GM18909 (cell line): ENCODE measurements at regions not wholly inside any gene's neighbourhood (a gene's known extent, or its start where the extent isn't known, plus 50 kb on each side); places are given as distances from the start of the nearest gene placed in this dataset.
"Not testable (repeated sequence)": the region's sequence is repeated elsewhere in the genome, so short reads cannot be mapped to it uniquely, and the experiment has no call there.

ENCODE experiments used
- ATAC-seq: cut with Tn5 transposase; IDR thresholded peaks from one replicate; pipeline ENCODE4 v1.9.1; 2021; ENCODE audit warnings: mild to moderate bottlenecking; ENCODE audit not compliant: unreplicated experiment, poor library complexity

DNA sequence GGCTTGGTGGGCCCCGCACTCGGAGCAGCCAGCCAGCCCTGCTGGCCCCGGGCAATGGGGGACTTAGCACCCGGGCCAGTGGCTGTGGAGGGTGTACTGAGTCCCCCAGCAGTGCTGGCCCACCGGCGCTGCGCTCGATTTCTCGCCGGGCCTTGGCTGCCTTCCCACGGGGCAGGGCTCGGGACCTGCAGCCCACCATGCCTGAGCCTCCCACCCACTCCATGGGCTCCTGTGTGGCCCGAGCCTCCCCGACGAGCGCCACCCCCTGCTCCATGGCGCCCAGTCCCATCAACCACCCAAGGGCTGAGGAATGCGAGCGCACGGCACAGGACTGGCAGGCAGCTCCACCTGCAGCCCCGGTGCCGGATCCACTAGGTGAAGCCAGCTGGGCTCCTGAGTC lies 202.2 kb downstream of the ZC3H11B start:
- ATAC-seq: not testable (repeated sequence)

DNA sequence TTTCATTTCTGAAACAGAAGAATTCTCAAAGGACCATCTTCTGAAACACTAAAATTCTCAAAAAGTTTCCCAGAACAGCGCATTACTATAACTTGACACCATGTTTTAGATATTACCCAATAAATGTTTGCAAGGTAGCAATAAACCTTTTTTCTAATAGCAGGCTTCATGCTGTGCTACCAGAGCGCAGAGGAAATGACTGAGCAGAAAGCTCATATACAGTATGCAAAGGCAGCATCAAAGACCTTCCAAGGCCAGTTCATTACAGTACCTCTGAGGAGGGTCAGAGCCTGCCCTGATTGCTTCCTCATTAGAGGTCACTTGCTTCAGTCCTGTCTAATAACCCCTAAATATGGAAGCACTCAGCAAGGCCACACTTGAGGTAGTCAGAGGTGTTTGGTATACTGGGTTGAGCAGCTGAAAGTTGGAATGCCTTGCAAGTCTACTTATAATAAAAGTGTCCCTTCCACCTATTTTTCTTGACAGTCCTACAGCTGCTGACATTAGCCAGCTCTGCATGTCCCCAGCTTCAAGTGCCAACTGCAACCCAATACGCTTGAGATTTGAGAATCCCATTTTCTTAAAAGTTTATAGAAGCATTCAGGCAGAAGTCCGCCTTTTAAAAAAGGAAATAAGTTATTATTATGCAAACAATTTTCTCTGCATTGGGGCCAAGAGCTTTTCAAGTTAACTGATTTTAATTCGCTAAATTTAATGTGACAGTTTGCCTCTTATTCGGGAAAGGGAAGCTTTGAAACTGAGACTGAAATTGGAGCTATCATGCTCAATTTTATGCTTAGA lies 207.2 kb downstream of the ZC3H11B start:
- ATAC-seq: no peak

DNA sequence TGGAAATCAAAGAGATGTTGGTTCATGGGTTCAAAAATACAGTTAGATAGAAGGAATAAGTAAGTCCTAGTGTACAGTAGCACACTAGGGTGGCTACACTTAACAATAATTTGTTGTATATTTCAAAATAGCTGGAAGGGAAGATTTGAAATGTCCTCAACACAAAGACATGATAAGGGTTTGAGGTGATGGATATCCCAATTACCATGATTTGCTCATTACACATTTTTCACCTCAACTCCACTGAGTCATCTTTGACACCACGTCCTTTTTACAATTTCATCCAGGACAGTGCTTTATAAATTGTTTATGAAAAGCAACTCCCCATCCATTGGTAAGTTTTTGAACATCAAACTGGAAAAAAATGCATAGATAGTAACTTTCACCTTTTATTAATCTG lies 208.3 kb downstream of the ZC3H11B start:
- no peak for ATAC-seq

DNA sequence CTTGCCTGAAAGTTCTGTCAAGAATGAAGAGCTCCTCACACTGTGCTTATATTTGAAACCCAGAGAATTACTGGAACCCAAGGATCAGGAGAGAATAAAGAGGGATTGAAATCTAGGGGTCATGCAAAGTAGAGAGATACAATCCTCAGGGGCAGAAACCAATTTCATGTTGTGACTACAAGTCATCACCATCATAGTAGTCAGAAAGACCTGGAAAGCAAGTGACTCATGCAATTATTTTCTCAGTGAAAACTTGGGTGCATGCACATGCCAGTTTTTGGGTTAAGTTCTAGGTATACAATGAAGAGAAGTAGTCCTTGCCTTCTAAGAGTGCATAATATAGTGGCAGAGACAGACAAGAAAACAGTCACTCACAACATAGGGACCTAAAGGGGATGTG lies 210.0 kb downstream of the ZC3H11B start:
- no peak for ATAC-seq

DNA sequence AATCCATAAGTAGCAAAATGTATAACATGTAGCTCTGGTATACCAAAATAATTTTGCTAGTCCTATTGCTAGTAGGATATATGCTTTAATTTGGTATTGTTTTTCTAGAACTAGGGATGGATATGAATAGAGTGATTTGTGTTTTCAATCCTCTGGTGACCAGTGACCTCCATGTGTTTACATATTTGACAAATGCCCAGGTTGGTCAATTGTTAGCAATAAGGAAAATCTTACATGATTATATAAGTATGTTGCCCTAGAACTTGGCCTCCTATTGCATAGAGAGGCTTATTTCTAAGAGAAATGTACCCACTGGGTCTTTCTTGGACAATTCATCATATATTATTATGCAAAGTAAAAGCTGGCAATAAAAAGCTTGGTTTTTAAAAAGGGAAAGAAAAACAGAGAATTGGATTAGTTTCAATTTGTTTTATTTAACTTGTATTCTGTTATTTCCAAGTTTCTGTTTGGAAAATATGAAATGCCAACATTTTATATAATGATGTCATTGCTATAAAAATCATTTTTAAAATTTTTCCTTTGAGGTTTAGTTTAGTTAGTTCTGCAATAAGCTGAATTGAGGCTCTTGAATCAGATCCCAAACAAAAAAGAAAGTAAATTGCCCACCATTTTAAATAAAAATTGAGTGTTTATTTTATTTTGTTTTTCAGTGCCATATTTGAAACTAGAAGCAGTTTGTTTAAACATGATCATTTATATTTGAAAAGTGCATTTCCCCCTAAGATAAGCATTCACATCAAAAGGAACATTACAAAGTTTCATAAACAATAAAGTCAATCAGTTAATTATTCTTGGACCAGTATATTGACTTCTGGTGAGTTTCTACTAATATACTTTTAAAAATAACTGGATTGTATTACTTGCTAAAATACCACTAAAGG lies 210.9 kb downstream of the ZC3H11B start:
- ATAC-seq: no peak

DNA sequence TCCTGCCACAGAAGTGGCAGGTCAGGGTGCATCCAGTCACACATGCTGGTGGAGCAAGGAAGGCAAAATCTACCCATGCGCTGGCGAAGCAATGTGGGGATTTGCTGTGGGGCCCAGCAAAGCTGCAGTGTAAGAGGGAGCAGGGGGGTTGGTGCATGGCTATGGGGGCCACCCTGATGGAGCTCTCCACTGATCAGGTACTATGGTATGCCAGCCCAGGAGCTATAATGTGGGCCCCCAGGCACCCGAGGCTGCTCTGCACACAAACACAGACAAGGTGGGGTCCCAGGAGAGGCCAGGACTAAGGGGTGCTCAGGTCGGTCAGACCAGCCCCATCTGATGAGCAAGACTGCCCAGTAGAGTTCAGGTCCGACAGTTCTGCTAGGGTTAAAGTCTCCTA lies 213.5 kb downstream of the ZC3H11B start:
- no peak for ATAC-seq

DNA sequence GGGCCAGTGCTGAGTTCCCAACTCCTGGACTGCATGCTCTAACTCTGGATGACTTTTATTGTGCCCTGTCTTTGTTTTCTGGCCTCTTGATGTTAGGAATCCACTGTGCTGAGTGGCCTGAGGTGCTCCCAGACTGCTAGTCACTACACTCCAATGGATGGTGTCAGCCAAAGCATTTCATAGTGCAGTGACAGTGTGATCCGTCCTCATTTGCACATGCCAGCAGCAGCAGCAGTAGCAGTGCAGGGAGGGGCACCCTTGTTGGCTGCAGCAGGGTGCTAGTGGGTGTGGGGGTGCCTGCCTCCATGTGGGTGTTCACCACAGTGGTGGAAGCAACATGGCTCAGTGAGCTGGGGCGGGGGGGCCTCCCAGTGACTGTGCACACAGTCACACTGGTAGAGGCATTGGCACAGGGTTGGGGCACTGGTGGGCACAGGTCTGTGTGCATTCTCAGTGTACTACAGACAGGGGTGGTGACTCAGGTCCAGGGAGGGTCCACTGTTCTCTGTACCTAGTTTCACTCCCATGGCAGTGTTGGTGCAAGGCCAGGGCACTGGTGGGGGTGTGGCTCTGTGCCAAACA lies 214.0 kb downstream of the ZC3H11B start:
- ATAC-seq: no peak

DNA sequence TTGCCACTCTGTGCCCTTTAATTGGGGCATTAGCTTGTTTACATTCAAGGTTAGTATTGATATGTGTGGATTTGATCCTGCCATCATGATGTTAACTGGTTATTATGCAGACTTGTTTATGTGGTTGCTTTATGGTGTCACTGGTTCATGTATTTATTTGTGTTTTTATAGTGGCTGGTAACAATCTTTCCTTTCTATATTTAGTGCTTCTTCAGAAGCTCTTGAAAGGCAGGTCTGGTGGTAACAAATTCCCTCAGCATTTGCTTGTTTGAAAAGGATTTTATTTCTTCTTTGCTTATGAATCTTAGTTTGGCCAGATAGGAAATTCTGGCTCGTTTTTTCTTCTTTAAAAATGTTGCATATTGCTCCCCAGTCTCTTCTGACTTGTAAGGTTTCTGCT lies 215.4 kb downstream of the ZC3H11B start:
- no peak for ATAC-seq

DNA sequence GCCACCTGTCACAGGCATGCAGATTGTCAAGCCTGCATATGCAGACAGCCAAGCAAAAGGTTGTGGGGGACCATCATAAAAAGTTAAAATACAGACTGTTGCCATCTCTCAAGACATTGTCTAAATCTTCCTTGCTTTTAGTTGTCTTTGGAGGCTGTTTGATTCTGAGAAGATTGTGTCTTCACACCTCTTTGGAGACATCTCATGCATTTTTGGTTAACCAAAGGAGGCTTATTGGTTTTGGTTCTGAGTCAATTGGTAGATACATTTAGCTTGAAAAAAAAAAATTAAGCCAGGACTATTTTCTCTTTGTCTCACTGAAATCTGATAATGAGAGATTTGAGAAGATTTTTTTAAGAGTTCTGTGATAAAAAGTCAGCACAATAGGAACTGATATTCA lies 217.6 kb downstream of the LYPLAL1 start:
- ATAC-seq: no peak

DNA sequence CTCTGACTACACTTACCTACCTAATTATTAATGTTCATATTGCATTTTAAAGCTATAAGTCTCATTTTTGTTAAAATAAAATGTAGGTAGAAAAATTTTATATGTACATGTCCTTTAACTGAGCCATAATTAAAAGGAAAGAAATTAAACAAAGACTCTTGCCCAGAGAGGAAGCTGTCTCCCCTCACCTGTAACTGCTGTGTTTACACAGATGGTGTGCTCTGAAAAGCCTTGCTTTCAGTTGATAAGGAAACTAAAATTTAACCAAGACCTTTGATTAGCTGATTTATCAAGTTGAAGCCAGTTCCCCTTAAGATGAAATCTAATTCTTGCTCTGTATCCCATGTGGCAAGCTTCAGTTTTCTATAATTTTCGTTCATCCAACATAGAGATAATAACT lies 213.5 kb downstream of the LYPLAL1 start:
- ATAC-seq: no peak

DNA sequence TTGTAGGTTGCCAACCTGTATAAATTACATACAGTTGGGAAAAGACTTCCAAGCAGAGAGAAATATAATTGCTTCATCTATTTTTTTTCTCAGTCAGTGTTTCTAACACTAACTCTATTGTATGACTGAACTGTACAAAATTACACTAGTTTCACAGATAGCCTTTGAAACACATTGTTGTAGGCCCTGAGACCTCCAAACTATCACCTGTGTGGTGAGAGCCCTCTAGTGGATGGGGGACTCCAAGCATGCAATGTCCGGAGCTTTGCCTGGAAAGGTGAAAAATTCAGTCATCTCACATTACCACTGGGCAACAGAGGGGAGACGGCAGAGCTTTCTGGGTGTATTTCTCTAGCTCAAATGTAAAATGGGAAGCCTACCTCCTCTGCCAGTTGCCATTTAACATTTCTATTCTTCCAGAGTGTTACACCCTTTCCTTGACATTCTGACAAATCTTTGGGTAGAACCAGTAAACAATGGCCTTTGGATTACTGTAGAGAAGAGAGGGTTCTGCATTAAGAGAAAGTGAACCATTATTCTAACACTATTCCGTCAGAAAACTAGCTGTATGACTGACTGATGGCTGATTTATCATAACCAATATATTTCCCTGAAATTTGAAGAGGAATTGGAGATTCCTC lies 212.2 kb downstream of the LYPLAL1 start:
- peak; percentile 89 for ATAC-seq

DNA sequence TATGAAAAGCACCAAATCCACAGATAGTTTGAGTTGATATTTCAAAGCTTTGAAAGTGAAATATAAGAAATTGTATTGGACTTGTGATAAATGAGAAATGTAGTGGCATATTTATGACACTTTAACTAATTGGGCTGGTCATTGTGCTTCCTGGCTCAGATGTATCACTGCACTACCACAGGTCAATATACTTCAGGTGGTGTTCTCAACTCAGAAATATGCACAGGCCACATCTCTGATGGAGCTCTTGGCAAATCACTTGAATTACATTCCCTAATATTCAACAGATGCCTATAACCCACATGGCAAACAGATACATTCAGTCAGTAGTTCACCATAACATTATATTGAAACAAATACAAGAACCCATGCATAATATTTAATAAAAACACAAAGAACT lies 209.6 kb downstream of the LYPLAL1 start:
- ATAC-seq: no peak

DNA sequence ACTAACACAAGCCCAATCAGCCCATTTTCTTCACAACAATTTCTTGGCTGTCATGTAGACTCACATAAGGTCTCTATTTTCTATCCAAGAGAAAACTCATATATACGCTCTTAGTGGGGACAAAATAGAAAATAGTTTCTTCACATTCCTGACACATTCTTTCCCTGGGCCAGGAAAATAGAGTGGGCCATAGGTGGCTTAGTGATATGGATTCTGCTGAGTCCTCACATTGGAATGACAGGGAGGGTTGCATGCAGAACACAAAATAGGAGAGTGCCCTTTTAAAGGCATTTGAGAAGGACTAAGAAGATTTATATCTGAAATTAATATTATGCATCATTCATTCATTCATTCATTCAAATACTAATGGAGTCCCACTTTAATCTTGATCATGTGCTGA lies 207.7 kb downstream of the LYPLAL1 start:
- no peak for ATAC-seq

DNA sequence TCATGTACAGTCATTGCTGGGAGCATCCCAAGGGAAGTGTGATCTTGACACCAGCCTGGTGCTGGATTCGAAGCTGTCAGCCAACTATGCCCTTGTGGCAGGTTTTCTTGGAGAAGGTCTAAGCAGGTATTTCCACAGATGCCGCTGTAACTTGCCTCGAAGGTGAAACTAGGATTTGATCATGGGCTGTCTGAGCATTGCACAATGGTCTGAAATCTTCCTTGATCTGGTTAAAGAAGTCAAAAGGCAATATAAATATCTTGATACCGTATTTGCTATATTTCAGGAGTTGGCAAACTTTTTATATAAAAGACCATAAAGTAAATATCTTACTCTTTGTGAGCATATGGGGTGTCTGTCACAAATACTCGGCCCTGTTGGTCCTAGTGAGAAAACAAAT lies 206.8 kb downstream of the LYPLAL1 start:
- ATAC-seq: no peak

DNA sequence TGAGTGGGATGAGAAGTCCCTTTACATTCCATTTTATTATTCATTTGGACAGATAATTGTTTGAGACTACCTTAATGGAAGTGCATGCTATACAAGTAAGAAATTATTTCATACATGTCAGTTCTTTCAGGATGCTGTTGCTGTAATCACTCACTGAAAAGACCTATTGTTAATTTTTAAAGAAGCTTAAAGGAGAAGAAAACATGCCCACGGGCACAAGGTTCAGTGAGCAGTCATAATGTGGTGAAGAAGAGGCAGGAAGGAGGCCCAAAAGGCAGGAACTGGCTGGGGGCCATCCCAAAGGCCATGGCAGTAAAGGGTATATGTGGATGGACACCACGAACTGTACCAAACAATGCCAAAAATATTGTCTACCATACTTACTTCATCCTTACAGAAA lies 206.0 kb downstream of the LYPLAL1 start:
- no peak for ATAC-seq

DNA sequence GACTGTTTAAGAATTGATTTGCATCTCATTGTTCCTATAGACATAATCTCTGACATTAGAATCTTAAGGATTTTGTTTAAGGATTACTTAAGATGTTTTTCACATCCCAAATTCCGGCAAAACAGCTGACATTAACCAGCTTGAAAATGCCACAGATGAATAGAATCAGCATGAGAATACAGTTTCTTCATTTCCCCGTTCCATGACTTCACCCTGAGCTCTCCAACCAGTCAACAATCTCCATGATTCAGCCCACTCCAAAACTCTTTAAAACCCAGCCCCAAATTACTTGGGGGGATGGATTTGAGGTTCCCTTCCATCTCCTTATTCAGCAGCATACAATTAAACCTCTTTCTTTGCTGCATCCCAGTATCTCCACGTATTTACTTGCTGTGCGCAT lies 201.0 kb downstream of the LYPLAL1 start:
- ATAC-seq: no peak

DNA sequence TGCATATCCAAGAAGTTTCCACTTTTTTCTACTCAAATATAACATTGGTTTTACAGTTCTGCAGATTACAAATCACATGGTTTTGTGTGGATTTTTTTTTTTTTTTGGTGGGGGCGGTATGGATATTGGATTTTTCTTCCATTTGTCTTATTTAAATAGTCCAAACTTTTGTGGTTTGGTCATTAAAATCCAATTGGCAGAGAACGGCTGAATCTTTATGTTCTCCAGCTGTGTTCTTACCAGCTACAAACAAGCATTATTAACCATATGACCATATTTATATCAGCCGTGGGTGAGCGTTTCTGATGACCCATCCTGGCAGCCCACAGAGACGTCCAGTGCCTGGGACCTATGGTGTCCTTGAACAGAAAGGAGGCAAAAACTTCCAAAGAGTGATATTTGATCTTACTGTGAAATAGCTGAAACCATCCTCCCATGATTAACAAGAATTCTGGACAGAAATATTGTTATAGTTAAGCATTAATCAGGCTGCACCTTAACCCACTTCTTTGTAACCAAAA lies 200.4 kb downstream of the LYPLAL1 start:
- no peak for ATAC-seq

DNA sequence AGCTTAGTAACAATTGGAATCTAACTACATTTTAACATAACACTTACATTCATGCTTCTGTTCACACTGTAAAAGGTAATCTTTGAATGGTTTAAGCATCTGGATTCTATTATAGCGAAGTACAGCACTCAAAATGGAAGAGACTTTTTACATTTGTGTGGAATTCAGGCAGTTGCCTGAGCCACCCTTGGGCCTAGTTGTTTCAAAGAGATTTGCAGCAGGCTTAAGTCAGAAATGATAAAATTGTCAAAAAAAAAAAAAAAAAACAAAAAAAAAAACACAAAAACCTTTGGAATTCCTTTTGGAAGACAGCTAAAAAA lies 199.9 kb downstream of the LYPLAL1 start:
- ATAC-seq: no peak

DNA sequence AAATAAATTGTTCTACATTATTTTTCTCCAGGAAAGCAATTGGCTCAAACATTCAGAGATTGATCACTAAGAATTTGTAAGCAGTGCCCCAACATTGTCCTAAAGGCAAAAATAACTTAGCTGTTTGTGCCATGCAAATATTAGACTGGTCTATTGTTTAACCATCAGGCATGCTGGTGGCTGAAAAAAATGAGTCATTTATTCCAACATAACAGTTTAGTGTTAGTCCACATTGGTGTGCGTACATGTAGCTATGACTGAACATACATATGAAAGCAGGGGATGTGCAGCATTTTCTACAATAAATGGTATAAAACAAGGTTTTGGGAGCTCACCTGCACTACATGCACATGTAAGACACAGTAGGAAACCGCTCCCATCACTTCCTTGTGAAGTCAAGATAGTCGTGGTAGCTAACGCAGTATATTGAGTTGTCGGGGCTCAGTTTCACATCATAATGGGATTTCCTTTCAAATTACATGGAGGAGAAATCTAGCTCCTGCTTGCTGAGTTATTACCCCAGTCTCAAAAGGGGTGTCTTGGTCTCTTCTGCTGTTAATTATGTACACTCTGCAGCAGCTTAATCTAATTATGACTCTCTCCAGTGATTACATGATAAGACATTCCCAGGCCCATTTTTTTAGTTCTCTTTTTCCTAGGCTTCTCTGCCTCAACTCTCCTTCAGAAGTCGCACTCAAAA lies 199.4 kb downstream of the LYPLAL1 start:
- ATAC-seq: no peak

DNA sequence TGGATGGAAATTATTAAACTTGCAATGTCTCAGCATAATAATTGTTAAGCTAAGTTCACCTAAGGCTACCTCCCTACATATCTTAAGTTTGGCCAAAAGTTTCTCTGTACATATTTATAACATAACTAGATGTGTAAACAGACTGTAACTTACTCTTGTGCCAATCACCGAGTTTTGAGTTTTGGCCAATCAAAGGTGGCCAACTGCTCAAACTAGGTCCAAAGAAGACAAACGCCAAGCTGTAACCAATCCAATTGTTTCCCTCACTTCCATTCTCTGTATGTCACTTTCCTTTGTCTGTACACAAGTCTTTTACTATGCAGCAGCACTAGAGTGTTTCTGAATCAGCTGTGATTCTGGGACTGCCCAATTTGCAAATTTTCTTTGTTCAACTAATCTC lies 197.8 kb downstream of the LYPLAL1 start:
- no peak for ATAC-seq
